Osteoblast (primary cell): ENCODE measurements at regions not wholly inside any gene's neighbourhood (a gene's known extent, or its start where the extent isn't known, plus 50 kb on each side); places are given as distances from the start of the nearest gene placed in this dataset.

Source experiments
- DNase-seq: peaks from one replicate; pipeline ENCODE4 v3.0.0; 2011; ENCODE audit warnings: low spot score, mixed read lengths; ENCODE audit not compliant: insufficient read length; ENCODE audit errors: missing footprints
- H2AFZ ChIP-seq: 2 replicates; pipeline ENCODE4 v1.6.0; 2011; ENCODE audit warnings: mild to moderate bottlenecking, low read length
- H3K27ac ChIP-seq: 2 replicates; pipeline ENCODE4 v1.5.1; 2011; ENCODE audit warnings: mild to moderate bottlenecking, low read depth, low read length, moderate library complexity
- H3K27me3 ChIP-seq: 2 replicates; pipeline ENCODE4 v1.6.0; 2012; ENCODE audit warnings: mild to moderate bottlenecking, control low read depth, inconsistent platforms, low read length, moderate library complexity; ENCODE audit not compliant: insufficient read depth
- H3K36me3 ChIP-seq: 2 replicates; pipeline ENCODE4 v1.5.1; 2011; ENCODE audit warnings: mild to moderate bottlenecking, low read length, control low read depth, moderate library complexity; ENCODE audit not compliant: insufficient read depth
- H3K4me1 ChIP-seq: 2 replicates; pipeline ENCODE4 v1.5.1; 2011; ENCODE audit warnings: mild to moderate bottlenecking, low read length, control low read depth, moderate library complexity; ENCODE audit not compliant: insufficient read depth
- H3K4me2 ChIP-seq: 2 replicates; pipeline ENCODE4 v1.6.0; 2011; ENCODE audit warnings: mild to moderate bottlenecking, low read length; ENCODE audit not compliant: insufficient read depth
- H3K4me3 ChIP-seq: fragments of 200-600 bp; sonication (generic); 3 replicates; pipeline ENCODE4 v1.5.1; 2012; ENCODE audit warnings: mild to moderate bottlenecking, low read length, inconsistent platforms; ENCODE audit not compliant: insufficient read depth
- H3K79me2 ChIP-seq: 2 replicates; pipeline ENCODE4 v1.6.0; 2012; ENCODE audit warnings: mild to moderate bottlenecking, low read length, control low read depth, inconsistent platforms; ENCODE audit not compliant: insufficient read depth
- H3K9me3 ChIP-seq: 2 replicates; pipeline ENCODE4 v1.5.1; 2011; ENCODE audit warnings: low read depth, low read length, control low read depth
- H4K20me1 ChIP-seq: 2 replicates; pipeline ENCODE4 v1.6.0; 2012; ENCODE audit warnings: mild to moderate bottlenecking, low read length, control low read depth; ENCODE audit not compliant: insufficient read depth
- CTCF ChIP-seq: IDR thresholded peaks from 2 replicates; pipeline ENCODE4 v1.5.1; 2011; ENCODE audit warnings: mild to moderate bottlenecking, low read depth, low read length, moderate library complexity; ENCODE audit errors: extremely low read depth

GRCh38 chrX:127577884-127578283 is 474.3 kb downstream of the ACTRT1 start:
- Histone ChIP-seq H3K27ac (no peak overlapping the region), H3K4me3 (no peak overlapping the region), H2AFZ (no peak overlapping the region), H3K4me1 (no peaks in the 10 kb centered on the region), H3K9me3 (no peaks in the 10 kb centered on the region), H4K20me1 (no peaks in the 10 kb centered on the region), H3K36me3 (no peaks in the 10 kb centered on the region), H3K4me2 (no peak overlapping the region), H3K79me2 (no peaks in the 10 kb centered on the region), H3K27me3 (no peaks in the 10 kb centered on the region)
- no peak for TF ChIP-seq CTCF
- DNase-seq, result no peak

DNA sequence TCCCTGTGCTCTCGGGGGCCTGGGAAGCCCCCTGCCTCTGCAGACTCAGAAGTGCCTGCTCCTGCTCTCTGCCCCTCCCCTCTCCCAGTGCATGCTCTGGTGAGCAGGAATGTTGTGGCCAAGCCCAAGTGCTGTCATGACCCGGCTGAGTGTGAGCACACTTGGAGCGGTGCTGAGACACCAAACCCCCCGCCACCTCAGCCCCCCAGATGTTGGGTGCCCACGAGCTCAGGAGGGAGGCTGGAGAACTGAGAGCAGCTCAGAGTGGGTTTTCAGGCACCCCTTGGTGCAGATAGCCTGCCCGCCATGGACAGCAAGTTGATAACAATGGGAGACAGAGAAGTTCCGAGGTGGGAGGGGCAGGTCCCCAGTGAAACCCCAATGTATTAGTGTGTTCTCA is 477.4 kb downstream of the ACTRT1 start:
- Histone ChIP-seq H3K79me2 (no peaks in the 10 kb centered on the region), H2AFZ (no peak overlapping the region), H3K36me3 (no peaks in the 10 kb centered on the region), H3K27me3 (no peaks in the 10 kb centered on the region), H3K27ac (no peak overlapping the region), H3K4me3 (no peak overlapping the region), H3K4me2 (no peak overlapping the region), H3K4me1 (no peaks in the 10 kb centered on the region), H4K20me1 (no peaks in the 10 kb centered on the region), H3K9me3 (no peaks in the 10 kb centered on the region)
- DNase-seq, result no peak
- TF ChIP-seq CTCF, result no peak

- no peaks in the 10 kb centered on the region for H3K27me3 ChIP-seq
- no peaks in the 10 kb centered on the region for H4K20me1 ChIP-seq
- no peaks in the 10 kb centered on the region for H3K9me3 ChIP-seq
- DNase-seq, result no peak
- TF ChIP-seq CTCF, result no peak
- H3K4me3 ChIP-seq, result no peak overlapping the region
- no peaks in the 10 kb centered on the region for H3K36me3 ChIP-seq
- no peak overlapping the region for H3K4me2 ChIP-seq
- no peak overlapping the region for H3K27ac ChIP-seq
- no peak overlapping the region for H2AFZ ChIP-seq
- no peaks in the 10 kb centered on the region for H3K4me1 ChIP-seq
- no peaks in the 10 kb centered on the region for H3K79me2 ChIP-seq
Observed at GRCh38 chrX:127572471-127572870, 479.7 kb downstream of the ACTRT1 start.

DNA sequence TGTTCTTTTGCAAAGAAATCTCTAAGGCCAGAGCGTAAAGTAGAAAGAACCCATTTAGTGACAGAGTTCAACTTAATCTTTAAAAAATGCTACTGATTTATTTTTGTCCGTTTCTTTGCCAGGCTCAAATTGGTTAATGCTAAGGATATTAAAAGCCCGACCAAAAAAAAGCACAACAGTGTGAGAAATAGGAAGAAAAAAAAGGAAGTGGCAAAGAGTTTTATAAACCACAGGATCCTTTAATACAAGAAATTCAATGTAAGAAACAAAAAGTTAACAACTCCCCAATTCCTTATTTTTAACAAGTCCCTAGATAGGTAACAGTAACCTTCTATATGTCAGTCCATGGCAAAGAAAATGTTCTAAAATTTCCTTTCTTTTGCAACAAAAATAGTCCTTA is 480.4 kb downstream of the ACTRT1 start:
- H3K79me2 ChIP-seq, result no peaks in the 10 kb centered on the region
- H3K9me3 ChIP-seq, result no peaks in the 10 kb centered on the region
- no peak overlapping the region for H3K4me2 ChIP-seq
- H2AFZ ChIP-seq, result no peak overlapping the region
- H3K36me3 ChIP-seq, result no peaks in the 10 kb centered on the region
- no peaks in the 10 kb centered on the region for H3K27me3 ChIP-seq
- no peak overlapping the region for H3K27ac ChIP-seq
- no peak overlapping the region for H3K4me3 ChIP-seq
- DNase-seq, result no peak
- H3K4me1 ChIP-seq, result no peaks in the 10 kb centered on the region
- TF ChIP-seq CTCF, result no peak
- H4K20me1 ChIP-seq, result no peaks in the 10 kb centered on the region
